Myocyte (in vitro differentiated cells): ENCODE measurements at regions not wholly inside any gene's neighbourhood (a gene's known extent, or its start where the extent isn't known, plus 50 kb on each side); places are given as distances from the start of the nearest gene placed in this dataset. TPM values are rescaled to one million over a fixed set of nuclear protein-coding genes. Genes with fewer than 3 reads are reported as not detected.

Experiments used
- microRNA-seq: library from miRNA; unstranded; fragments of <30 nt; microRNA quantifications from one replicate; pipeline ENCODE4, GENCODE V29; 2016

Small RNAs in the stretch of these regions (microRNA-seq; reads per million reads assigned to microRNA genes)
- not detected for gene MIR4486
